ENCODE measurements at regions not wholly inside any gene's neighbourhood (a gene's known extent, or its start where the extent isn't known, plus 50 kb on each side); places are given as distances from the start of the nearest gene placed in this dataset.

GRCh38 chr3:165444745-165445144, 248.6 kb upstream of the SLITRK3 start:
- DNase-seq = no peak

GRCh38 chr3:165443664-165444063, 247.5 kb upstream of the SLITRK3 start:
- no peak for DNase-seq

- no peak for DNase-seq
These were observed 245.9 kb upstream of the SLITRK3 start for GRCh38 chr3:165442061-165442460.

DNA sequence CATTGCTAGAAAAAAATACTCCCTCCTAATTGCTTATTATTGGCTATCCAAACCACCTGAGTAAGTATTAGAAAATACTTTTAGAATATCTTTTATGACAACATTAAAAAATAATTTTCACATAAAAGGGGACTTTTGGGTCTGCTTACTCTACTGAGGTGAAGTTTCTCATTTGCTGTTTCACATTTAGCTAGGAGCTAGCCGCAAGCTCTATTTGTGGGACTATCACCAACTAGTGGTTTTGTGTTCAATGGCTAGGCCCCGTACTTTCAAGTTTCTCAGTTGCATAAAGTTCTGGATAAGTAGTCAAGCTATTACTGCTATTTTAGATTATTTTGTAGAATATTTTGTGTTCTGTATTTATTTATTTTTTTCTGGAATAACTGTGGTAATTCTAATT, 244.2 kb upstream of the SLITRK3 start:
- DNase-seq = no peak

DNA sequence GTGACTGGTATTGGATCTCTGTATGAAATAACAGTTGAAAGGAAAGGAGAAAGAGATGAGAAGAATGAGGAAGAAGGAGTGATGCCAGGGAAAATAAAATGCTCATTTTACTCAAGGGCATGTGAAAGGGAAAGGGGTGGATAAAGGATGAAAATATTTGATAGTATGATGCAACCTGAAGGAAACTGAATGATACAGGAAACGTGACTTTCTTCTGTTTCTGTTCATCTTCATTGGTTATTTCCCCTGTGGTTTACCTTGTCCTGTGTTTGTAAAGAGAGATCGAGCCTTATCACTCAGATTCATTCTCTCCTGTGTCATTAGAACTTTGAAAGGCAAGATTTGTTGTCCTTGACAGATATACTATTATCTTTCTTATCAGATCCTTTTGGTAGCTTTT, 243.6 kb upstream of the SLITRK3 start:
- DNase-seq = no peak

- no peak for DNase-seq
These were observed 238.3 kb upstream of the SLITRK3 start for GRCh38 chr3:165434516-165434915.

GRCh38 chr3:165406425-165406824, 210.2 kb upstream of the SLITRK3 start:
- DNase-seq = no peak

GRCh38 chr3:165404357-165405027, 208.3 kb upstream of the SLITRK3 start:
- DNase-seq = no peak

DNA sequence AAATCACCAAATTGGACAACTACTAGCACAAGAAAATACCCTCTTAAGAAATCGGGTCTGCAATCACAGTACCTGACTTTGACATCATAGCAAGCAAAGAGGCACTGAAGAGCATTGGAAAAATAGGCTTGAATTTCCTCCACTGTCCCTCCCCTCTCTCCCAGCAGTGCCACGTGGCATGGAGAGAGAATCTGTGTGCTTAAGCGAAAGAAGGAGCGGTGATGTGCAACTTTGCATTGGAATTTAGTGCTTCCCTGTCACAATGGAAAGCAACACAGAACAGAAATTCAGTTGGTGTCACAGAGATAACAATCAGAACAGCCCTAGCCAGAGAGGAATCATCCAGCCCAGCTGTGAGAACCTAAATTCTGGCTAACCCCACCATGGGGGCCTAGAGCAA, 207.5 kb upstream of the SLITRK3 start:
- DNase-seq = no peak

DNA sequence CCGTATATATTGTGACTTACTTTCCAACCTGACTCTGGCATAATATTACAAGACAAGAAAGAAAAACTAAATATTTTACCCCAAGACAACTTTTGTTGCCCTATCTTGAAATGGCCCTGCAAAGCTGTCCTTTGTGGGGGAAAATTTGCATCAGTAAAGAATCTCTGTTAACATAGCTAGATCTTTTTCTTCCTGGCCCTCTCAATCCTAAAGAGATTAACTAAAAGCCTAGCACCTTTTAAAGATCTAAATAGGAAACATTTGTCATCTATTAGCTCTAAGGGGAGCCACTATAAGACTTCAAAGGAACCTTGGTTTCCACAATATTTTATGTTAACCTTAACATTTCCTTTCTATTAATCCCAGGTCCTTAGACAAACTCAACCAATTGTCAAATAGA, 199.0 kb upstream of the SLITRK3 start:
- DNase-seq = no peak

GRCh38 chr3:165393461-165393860, 197.3 kb upstream of the SLITRK3 start:
- no peak for DNase-seq

DNA sequence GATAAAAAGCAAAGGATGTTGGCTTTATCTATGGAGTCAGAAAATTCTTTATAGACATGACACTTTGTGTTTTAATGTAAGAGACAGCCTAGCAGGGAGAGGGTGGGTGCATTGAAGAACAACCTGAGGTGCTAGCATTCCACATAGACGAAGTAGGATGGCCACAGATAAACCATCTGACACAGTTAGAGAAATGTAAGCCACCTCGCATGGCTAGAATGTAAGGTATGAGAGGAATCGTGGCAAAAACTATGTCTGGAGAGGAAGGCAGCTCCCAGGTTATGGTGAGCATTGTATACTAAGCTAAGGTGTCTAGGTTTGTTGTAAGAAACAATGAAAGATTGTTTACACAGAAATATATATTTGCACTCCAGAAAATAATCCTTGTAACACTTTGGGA, 194.0 kb upstream of the SLITRK3 start:
- no peak for DNase-seq

DNA sequence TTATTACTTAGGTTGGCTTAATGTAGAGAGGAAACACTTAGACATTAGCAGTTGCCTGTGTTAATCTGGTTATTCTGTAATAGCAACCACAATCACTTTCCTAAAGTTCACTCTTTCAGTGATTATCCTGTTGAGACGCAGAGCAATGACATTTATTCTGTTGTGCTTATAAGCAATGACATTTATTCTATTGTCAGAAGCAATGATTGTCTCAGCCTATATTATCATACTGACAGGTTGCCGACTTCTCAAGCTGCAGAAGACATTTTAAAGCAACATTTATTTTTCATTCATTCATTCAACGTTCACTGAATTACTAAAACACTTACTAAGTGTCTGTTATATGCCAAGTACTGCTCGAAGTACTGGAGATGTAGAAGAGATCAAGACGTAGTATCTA, 193.5 kb upstream of the SLITRK3 start:
- no peak for DNase-seq

DNA sequence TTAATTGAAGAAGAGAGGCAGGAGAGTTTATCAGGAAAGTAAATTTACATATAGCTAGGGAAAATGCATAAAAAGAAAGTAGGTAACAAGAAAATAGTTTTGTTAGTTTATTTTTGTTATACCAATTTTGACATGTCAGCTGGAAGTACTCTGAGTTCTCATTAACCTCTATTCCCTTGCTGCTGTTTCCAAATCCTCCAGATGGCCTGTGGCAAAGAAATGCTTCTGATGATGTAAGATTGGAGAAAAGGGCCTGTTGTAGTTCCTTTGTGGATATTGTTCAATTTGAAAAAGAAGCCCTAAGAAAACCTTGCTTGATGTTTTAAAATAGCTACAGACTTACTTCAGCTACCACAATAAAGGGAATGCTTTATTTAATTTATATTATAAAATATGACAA, 192.9 kb upstream of the SLITRK3 start:
- no peak for DNase-seq

- no peak for DNase-seq
These were observed 187.2 kb upstream of the SLITRK3 start for GRCh38 chr3:165383381-165383780.

DNA sequence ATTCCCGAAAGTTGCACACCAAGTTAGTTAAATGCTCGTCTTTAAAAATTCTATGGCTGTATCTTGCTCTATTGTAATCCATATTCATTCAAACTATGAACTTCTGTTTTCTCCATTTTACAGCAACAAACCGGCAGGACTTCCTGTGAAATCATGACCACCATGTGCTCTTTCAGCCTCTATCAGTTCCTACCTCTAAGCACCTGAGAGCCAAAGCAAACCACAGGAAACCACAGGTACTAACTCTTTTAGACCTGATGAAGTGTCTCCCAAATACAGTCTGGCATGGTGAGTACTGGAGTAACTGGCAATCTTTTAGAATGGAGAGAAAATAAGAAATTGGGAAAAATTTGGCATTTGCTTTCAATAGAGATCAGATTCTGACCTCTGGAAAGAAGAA, 186.5 kb upstream of the SLITRK3 start:
- DNase-seq = no peak

DNA sequence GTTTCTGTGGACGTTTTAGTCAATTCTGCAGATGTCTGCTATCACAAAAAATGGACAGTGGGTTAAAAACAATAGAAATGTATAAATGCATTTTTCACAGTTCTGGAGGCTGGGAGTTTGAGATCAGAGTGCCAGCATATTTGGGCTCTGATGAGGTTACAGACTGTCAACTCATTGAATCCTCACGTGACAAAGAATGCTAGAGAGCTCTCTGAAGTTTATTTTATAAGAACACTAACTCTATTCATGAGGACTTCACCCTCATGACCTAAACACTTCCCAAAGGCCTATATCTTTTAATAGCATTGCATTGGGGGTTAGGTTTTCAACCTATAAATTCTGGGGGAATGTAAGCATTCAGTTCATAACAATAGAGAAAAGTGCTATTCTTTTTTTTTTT, 182.6 kb upstream of the SLITRK3 start:
- DNase-seq = no peak

DNA sequence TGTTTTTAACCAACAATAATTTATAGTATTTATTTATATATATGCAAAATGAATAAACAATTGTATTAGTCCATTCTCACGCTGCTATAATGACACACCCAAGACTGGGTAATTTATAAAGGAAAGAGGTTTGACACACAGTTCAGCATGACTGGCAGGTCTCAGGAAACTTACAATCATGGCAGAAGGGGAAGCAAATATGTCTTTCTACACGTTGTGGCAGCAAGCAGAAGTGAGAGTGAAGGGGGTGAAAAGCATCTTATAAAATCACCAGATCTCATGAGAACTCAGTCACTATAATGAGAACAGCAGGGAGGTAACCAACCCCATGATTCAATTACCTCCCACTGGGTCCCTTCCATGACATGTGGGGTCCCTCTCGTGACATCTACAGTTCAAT, 162.8 kb upstream of the SLITRK3 start:
- no peak for DNase-seq

DNA sequence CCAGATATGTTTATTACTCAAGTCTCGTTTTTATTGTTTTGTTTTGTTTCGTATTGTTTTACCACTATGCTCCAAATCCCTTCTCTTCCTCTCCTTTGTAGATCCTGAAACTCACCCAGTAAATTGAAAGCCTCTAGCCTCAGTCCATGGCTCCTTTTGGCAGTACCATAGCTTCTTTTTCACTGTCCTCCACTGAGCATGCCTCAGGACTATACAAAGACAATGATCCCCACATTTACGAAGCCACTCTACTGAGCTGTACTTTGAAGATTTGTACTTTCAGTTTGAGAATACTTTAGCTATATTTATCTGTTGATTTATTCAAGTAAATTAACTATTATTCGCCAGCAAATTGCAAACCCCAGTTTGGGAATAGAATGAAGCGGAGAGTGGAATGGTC, 159.1 kb upstream of the SLITRK3 start:
- DNase-seq = no peak

GRCh38 chr3:165347526-165347925, 151.3 kb upstream of the SLITRK3 start:
- DNase-seq = no peak

DNA sequence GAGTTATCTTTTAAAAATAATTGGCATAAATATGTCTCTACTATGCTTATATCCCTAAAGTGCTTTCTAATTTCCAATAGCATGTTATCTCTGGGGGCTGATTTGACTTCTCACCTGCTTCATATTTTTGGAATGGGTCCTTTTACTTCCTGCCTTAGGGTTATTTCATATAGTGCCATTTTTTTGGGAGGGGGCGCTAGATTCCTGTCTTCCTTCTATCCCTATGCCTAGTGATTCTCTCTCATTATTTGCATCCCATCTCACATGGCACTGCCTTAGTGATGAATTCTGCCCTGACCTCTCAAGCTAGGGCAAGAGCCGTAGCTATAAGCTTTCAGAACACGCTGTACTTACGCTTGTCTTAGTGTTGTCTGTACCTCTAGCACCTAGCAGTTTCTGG, 150.3 kb upstream of the SLITRK3 start:
- no peak for DNase-seq

DNA sequence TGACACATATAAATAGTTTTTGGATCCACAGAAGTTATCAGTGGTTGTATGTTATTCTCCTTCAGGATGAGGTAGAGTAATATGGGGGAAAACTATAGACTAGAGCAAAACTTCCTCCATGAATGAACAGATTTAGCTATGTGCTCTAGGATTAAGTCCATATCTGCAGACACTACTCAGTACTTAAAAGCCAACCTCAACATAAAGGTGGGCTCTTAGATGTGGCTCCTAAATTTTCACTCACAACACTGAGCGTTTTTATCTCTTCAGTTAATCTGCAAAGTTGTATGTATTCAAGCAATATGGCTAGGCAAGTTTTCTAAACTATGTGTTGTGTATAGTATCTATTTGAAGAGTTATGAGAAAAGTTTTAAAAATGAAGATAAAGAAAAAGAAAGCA, 147.0 kb upstream of the SLITRK3 start:
- no peak for DNase-seq

GRCh38 chr3:165339753-165340152, 143.6 kb upstream of the SLITRK3 start:
- DNase-seq = no peak

DNA sequence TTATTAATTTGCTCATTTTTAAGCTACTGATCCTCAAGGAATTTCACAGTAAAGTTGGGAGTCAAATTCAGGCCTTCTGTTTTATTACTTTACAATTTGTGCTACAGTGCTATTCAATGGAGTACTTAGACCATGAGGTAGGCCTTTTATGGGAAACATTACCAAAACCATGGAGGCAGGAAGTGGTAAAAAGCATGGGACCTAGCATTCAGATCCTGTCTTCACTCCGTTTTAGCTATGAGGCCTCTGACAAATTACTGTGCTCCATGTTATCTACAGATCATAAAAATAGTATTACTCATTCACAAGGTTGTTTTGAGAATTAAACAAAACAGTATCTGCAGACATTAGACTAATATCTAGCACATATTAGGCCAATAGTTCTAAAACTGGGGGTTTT, 140.6 kb upstream of the SLITRK3 start:
- no peak for DNase-seq

Measured in NCI-H2081 treated with DMSO at 0.1 percent for 48 hours (cell line).